ENCODE measurements at regions not wholly inside any gene's neighbourhood (a gene's known extent, or its start where the extent isn't known, plus 50 kb on each side); places are given as distances from the start of the nearest gene placed in this dataset.

DNA sequence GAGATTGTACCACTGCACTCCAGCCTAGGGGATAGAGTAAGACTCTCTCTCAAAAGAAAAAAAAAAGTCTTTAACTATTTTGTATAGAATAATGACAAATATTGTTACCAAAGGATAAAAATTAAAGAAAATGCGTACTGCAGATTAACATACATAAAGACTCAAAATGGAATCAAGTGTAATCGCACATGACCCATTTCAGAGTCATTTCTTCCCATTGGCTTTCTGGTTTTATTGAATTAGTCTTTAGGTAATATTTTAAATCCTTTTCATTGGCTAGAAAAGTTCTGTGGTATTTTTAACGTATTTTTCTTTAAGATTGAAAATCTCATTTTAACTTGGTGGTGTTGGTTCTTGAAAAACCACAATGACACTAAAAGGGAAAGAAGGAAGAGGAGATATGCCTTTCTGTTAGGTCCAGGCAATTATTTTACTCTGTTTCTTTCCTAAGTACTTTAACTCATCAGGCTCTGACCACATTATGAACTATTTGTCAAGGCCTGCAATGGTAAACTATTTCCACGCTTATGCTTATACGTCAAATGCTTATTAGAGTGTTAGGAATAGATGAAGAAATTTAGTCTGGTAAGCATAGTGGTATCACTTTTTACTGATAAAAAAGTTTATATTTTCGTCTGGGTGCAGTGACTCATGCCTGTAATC, 52.3 kb downstream of the PLEKHG1 start:
- 90% methylated on average over 6 of the region's 6 CpGs for WGBS, 2 donors
- intact Hi-C loops (cut with DNase I; ENCODE audit: low total_unique reads): no loop called here

GRCh38 chr6:150652848-150653613, 53.3 kb downstream of the PLEKHG1 start:
- H3K4me1 ChIP-seq: no peaks in the 10 kb centered on the region
- no peaks in the 10 kb centered on the region for H3K36me3 ChIP-seq (ENCODE audit: low read depth, missing control alignments)
- H3K9me3 ChIP-seq: no peaks in the 10 kb centered on the region
- intact Hi-C loops (cut with DNase I; ENCODE audit: low total_unique reads): no loop called here
- WGBS, 2 donors: 89 to 91% methylated on average over 7 of the region's 7 CpGs
- no peak overlapping the region for H3K4me3 ChIP-seq
- DNase-seq: no peak
- H3K27ac ChIP-seq: no peak overlapping the region
- TF ChIP-seq, protein P1, sequence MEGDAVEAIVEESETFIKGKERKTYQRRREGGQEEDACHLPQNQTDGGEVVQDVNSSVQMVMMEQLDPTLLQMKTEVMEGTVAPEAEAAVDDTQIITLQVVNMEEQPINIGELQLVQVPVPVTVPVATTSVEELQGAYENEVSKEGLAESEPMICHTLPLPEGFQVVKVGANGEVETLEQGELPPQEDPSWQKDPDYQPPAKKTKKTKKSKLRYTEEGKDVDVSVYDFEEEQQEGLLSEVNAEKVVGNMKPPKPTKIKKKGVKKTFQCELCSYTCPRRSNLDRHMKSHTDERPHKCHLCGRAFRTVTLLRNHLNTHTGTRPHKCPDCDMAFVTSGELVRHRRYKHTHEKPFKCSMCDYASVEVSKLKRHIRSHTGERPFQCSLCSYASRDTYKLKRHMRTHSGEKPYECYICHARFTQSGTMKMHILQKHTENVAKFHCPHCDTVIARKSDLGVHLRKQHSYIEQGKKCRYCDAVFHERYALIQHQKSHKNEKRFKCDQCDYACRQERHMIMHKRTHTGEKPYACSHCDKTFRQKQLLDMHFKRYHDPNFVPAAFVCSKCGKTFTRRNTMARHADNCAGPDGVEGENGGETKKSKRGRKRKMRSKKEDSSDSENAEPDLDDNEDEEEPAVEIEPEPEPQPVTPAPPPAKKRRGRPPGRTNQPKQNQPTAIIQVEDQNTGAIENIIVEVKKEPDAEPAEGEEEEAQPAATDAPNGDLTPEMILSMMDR (IDR thresholded peaks at IDR 0.05): no peak
- no peak for TF ChIP-seq POLR2A (IDR thresholded peaks at IDR 0.05)
- no peaks in the 10 kb centered on the region for H3K27me3 ChIP-seq

More for the DNA sequence above, 52.3 kb downstream of the PLEKHG1 start:
- no peaks in the 10 kb centered on the region for H3K27me3 ChIP-seq
- H3K9me3 ChIP-seq: no peaks in the 10 kb centered on the region
- TF ChIP-seq, protein P1 (IDR thresholded peaks at IDR 0.05): no peak
- no peak for TF ChIP-seq POLR2A (IDR thresholded peaks at IDR 0.05)
- H3K27ac ChIP-seq: no peak overlapping the region
- H3K4me3 ChIP-seq: no peak overlapping the region
- no peaks in the 10 kb centered on the region for H3K4me1 ChIP-seq
- H3K36me3 ChIP-seq (ENCODE audit: low read depth, missing control alignments): no peaks in the 10 kb centered on the region
- DNase-seq: no peak

GRCh38 chr6:150654608-150655007, 54.9 kb downstream of the PLEKHG1 start:
- Histone ChIP-seq H3K9me3 (no peaks in the 10 kb centered on the region), H3K4me1 (peaks cover 7% of the 10 kb centered on the region), H3K4me3 (no peak overlapping the region), H3K27ac (no peak overlapping the region), H3K27me3 (no peaks in the 10 kb centered on the region), H3K36me3 (ENCODE audit: low read depth, missing control alignments) (no peaks in the 10 kb centered on the region)
- 82 to 86% methylated on average over 3 of the region's 3 CpGs for WGBS, 2 donors
- no peak for TF ChIP-seq POLR2A (IDR thresholded peaks at IDR 0.05)
- TF ChIP-seq, protein P1 (IDR thresholded peaks at IDR 0.05): no peak
- DNase-seq: no peak
- intact Hi-C loops (cut with DNase I; ENCODE audit: low total_unique reads): no loop called here

DNA sequence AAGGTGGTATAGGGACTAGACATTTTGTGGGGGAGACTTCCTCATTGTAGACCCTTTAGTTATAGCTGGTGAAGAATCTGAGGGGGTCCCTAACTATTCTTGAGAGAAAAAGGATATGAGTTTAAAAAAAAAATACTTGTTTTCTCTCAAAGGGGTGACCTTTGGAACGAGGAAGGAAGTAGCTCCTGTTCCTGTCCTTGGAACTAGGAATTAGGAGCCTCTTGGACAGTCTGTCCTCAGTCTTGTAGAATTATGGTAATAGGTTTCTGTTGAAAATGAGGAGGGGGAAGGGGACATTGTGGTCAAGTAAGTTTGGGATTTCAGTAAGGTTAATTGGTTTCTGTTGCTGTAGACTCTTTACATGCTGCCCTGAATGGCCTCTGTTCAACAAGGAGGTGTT, 56.5 kb downstream of the PLEKHG1 start:
- no peak for DNase-seq
- TF ChIP-seq, protein P1 (IDR thresholded peaks at IDR 0.05): no peak
- no peak for TF ChIP-seq POLR2A (IDR thresholded peaks at IDR 0.05)
- WGBS, 2 donors: 23 to 33% methylated on average over 1 of the region's 1 CpG
- Histone ChIP-seq H3K36me3 (ENCODE audit: low read depth, missing control alignments) (no peaks in the 10 kb centered on the region), H3K27me3 (no peaks in the 10 kb centered on the region), H3K9me3 (no peaks in the 10 kb centered on the region), H3K4me3 (no peak overlapping the region), H3K4me1 (peaks cover 7% of the 10 kb centered on the region), H3K27ac (no peak overlapping the region)
- intact Hi-C loops (cut with DNase I; ENCODE audit: low total_unique reads): no loop called here

All from testis (tissue), 2 donors.